SK-N-MC (cell line): ENCODE measurements at regions not wholly inside any gene's neighbourhood (a gene's known extent, or its start where the extent isn't known, plus 50 kb on each side); places are given as distances from the start of the nearest gene placed in this dataset.

Experiments
- EZH2 ChIP-seq: fragments of 200-600 bp; sonication (generic); IDR thresholded peaks from one replicate; pipeline ENCODE4 v1.6.1; 2017; ENCODE audit warnings: antibody characterized with exemption
- POLR2AphosphoS5 ChIP-seq: IDR thresholded peaks from 2 replicates; pipeline ENCODE4 v1.6.1; 2012; ENCODE audit warnings: mild to moderate bottlenecking, low read depth, low read length, borderline replicate concordance

DNA sequence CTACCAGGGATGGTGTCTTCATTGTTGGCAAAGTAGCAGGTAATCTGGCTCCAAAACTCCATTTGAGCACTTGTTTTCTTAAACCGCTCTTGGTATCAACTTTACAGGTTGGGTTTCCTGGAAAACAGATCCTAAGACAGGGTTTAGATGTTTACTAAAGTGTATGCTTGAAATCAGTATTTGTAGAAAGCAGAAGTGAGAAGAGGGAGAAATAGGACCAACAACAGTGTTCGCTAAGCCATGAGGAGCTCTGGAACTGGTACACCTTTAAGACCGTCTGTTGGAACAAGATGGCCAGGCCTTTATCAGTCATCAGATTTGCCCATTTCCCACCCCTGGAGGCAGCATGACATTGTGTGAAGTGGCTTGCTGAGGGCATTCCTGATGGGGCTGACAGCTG lies 171.0 kb upstream of the COL8A1 start:
- no peak for TF ChIP-seq POLR2AphosphoS5
- TF ChIP-seq EZH2 = no peak
